Endodermal cell (in vitro differentiated cells): ENCODE measurements at regions not wholly inside any gene's neighbourhood (a gene's known extent, or its start where the extent isn't known, plus 50 kb on each side); places are given as distances from the start of the nearest gene placed in this dataset.

ENCODE experiments used
- DNase-seq: peaks from one replicate; pipeline ENCODE4 v3.0.0-alpha.2; 2017
- H3K27ac ChIP-seq: 2 replicates; pipeline ENCODE4 v1.5.1; 2013; ENCODE audit warnings: mild to moderate bottlenecking, low read depth, low read length, moderate library complexity
- H3K27me3 ChIP-seq: 2 replicates; pipeline ENCODE4 v1.6.1; 2013; ENCODE audit warnings: mild to moderate bottlenecking, low read length, moderate library complexity; ENCODE audit not compliant: insufficient read depth, control insufficient read depth, poor library complexity, severe bottlenecking
- H3K36me3 ChIP-seq: 2 replicates; pipeline ENCODE4 v1.7.0; 2013; ENCODE audit warnings: mild to moderate bottlenecking, low read length, moderate library complexity; ENCODE audit not compliant: control insufficient read depth, insufficient read depth
- H3K4me1 ChIP-seq: one replicate; pipeline ENCODE4 v1.7.0; 2013; ENCODE audit warnings: low read length; ENCODE audit not compliant: control insufficient read depth, insufficient read depth
- H3K4me3 ChIP-seq: 2 replicates; pipeline ENCODE4 v1.5.1; 2013; ENCODE audit warnings: mild to moderate bottlenecking, low read length, moderate library complexity
- H3K9ac ChIP-seq: 2 replicates; pipeline ENCODE4 v1.6.1; 2013; ENCODE audit warnings: mild to moderate bottlenecking, low read length, moderate library complexity; ENCODE audit not compliant: poor library complexity, severe bottlenecking; ENCODE audit errors: extremely low read depth
- H3K9me3 ChIP-seq: 2 replicates; pipeline ENCODE4 v1.6.1; 2013; ENCODE audit warnings: mild to moderate bottlenecking, low read length, moderate library complexity; ENCODE audit not compliant: control insufficient read depth
- H3K27ac Mint-ChIP-seq: 2 replicates; pipeline ENCODE4 v1.8.0; 2020; ENCODE audit warnings: mixed read lengths
- H3K27me3 Mint-ChIP-seq: 2 replicates; pipeline ENCODE4 v1.8.0; 2021; ENCODE audit warnings: mild to moderate bottlenecking, mixed read lengths; ENCODE audit not compliant: insufficient read depth
- H3K36me3 Mint-ChIP-seq: 2 replicates; pipeline ENCODE4 v1.8.0; 2020; ENCODE audit warnings: low read depth, mixed read lengths
- H3K4me1 Mint-ChIP-seq: 2 replicates; pipeline ENCODE4 v1.8.0; 2020; ENCODE audit warnings: mixed read lengths
- H3K4me3 Mint-ChIP-seq: 2 replicates; pipeline ENCODE4 v1.8.0; 2020; ENCODE audit warnings: mild to moderate bottlenecking, moderate library complexity, mixed read lengths
- H3K9me3 Mint-ChIP-seq: 2 replicates; pipeline ENCODE4 v1.8.0; 2020; ENCODE audit warnings: mild to moderate bottlenecking, mixed read lengths
- CTCF ChIP-seq: fragments of 200-600 bp; sonication (generic); conservative IDR thresholded peaks from 2 replicates; pipeline ENCODE4 v1.5.0; 2021; ENCODE audit warnings: antibody characterized with exemption, mild to moderate bottlenecking
- WGBS, 2 experiments: methylation state at CpG; one replicate each; pipeline versions ENCODE4 v1.1.5 to v1.1.7; 2013; ENCODE audit warnings: missing lambda C conversion rate in 2 of 2, mixed read lengths in 1 of 2; ENCODE audit not compliant: insufficient coverage in 1 of 2, insufficient read length in 1 of 2; 5-methylcytosine and 5-hydroxymethylcytosine counted together

- H3K27me3 ChIP-seq = no peaks in the 10 kb centered on the region
- Mint-ChIP-seq H3K9me3 (no peaks in the 10 kb centered on the region), H3K4me1 (peaks cover 17% of the 10 kb centered on the region), H3K36me3 (no peaks in the 10 kb centered on the region), H3K27ac (no peak overlapping the region), H3K27me3 (no peaks in the 10 kb centered on the region), H3K4me3 (no peak overlapping the region)
- no peak for TF ChIP-seq CTCF
- no peak for DNase-seq
- no peaks in the 10 kb centered on the region for H3K9me3 ChIP-seq
- H3K4me3 ChIP-seq = no peak overlapping the region
- H3K36me3 ChIP-seq = no peaks in the 10 kb centered on the region
- no peaks in the 10 kb centered on the region for H3K4me1 ChIP-seq
- WGBS, 2 experiments = 94 to 100% methylated on average over 2 to 4 of the region's 4 CpGs
- no peak overlapping the region for H3K9ac ChIP-seq
- no peak overlapping the region for H3K27ac ChIP-seq
Measured at GRCh38 chr1:185397183-185397582, 80.1 kb upstream of the IVNS1ABP start.

GRCh38 chr1:185396126-185396525 lies 79.1 kb upstream of the IVNS1ABP start:
- peaks cover 25% of the 10 kb centered on the region for H3K4me1 Mint-ChIP-seq
- no peak overlapping the region for H3K4me3 Mint-ChIP-seq
- no peaks in the 10 kb centered on the region for H3K9me3 Mint-ChIP-seq
- Histone ChIP-seq H3K9ac (no peak overlapping the region), H3K27ac (no peak overlapping the region), H3K9me3 (no peaks in the 10 kb centered on the region), H3K4me3 (no peak overlapping the region), H3K4me1 (no peaks in the 10 kb centered on the region), H3K36me3 (no peaks in the 10 kb centered on the region), H3K27me3 (no peaks in the 10 kb centered on the region)
- H3K27ac Mint-ChIP-seq = no peak overlapping the region
- H3K36me3 Mint-ChIP-seq = no peaks in the 10 kb centered on the region
- WGBS, 2 experiments = 90 to 94% methylated on average over 2 of the region's 2 CpGs
- TF ChIP-seq CTCF = no peak
- H3K27me3 Mint-ChIP-seq = no peaks in the 10 kb centered on the region
- no peak for DNase-seq

- H3K9me3 ChIP-seq = no peaks in the 10 kb centered on the region
- H3K27ac Mint-ChIP-seq = no peak overlapping the region
- DNase-seq = no peak
- H3K36me3 ChIP-seq = no peaks in the 10 kb centered on the region
- no peak for TF ChIP-seq CTCF
- H3K27ac ChIP-seq = no peak overlapping the region
- H3K4me3 Mint-ChIP-seq = no peak overlapping the region
- H3K9me3 Mint-ChIP-seq = no peaks in the 10 kb centered on the region
- 88 to 100% methylated on average over 2 of the region's 2 CpGs for WGBS, 2 experiments
- peaks cover 7% of the 10 kb centered on the region for H3K27me3 ChIP-seq
- H3K27me3 Mint-ChIP-seq = no peaks in the 10 kb centered on the region
- H3K36me3 Mint-ChIP-seq = no peaks in the 10 kb centered on the region
- H3K4me1 Mint-ChIP-seq = peaks cover 10% of the 10 kb centered on the region
- H3K4me3 ChIP-seq = no peak overlapping the region
- H3K4me1 ChIP-seq = peaks cover under 1% of the 10 kb centered on the region
- H3K9ac ChIP-seq = no peak overlapping the region
Measured at GRCh38 chr1:185393815-185394214, 76.8 kb upstream of the IVNS1ABP start.
